ENCODE measurements at regions not wholly inside any gene's neighbourhood (a gene's known extent, or its start where the extent isn't known, plus 50 kb on each side); places are given as distances from the start of the nearest gene placed in this dataset.
"Not testable (repeated sequence)": the region's sequence is repeated elsewhere in the genome, so short reads cannot be mapped to it uniquely, and the experiment has no call there.

DNA sequence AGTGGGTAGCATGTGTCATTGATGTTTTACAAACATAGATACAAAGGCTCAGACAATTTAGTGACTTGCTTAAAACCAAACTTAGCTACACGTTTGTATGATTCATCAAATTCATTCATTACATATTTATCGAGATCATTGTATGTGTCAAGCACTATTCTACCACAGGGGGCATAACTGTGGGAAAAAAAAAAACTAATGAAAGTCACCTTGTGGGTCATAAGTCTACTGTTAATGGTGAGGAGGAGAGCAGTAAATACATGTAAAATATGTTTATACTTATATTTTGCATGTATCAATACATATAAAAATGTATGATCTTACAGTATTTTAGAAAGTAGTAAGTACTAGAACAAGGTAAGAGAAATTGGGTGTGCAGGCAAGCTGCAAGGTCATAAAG is 933.8 kb downstream of the IPMK start:
- no peaks in the 10 kb centered on the region for H3K4me1 ChIP-seq
- H3K9me3 ChIP-seq (replicated peaks), result no peaks in the 10 kb centered on the region
- intact Hi-C loops (cut with micrococcal nuclease), result no loop called here
- no peak overlapping the region for H3K4me3 ChIP-seq
- no peak overlapping the region for H3K27ac ChIP-seq (replicated peaks)
- no peaks in the 10 kb centered on the region for H3K36me3 ChIP-seq
- no peaks in the 10 kb centered on the region for H3K27me3 ChIP-seq (ENCODE audit: low read depth)
- no peak for DNase-seq
- TF ChIP-seq, protein P1, sequence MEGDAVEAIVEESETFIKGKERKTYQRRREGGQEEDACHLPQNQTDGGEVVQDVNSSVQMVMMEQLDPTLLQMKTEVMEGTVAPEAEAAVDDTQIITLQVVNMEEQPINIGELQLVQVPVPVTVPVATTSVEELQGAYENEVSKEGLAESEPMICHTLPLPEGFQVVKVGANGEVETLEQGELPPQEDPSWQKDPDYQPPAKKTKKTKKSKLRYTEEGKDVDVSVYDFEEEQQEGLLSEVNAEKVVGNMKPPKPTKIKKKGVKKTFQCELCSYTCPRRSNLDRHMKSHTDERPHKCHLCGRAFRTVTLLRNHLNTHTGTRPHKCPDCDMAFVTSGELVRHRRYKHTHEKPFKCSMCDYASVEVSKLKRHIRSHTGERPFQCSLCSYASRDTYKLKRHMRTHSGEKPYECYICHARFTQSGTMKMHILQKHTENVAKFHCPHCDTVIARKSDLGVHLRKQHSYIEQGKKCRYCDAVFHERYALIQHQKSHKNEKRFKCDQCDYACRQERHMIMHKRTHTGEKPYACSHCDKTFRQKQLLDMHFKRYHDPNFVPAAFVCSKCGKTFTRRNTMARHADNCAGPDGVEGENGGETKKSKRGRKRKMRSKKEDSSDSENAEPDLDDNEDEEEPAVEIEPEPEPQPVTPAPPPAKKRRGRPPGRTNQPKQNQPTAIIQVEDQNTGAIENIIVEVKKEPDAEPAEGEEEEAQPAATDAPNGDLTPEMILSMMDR (IDR thresholded peaks at IDR 0.05; ENCODE audit: borderline replicate concordance), result no peak

DNA sequence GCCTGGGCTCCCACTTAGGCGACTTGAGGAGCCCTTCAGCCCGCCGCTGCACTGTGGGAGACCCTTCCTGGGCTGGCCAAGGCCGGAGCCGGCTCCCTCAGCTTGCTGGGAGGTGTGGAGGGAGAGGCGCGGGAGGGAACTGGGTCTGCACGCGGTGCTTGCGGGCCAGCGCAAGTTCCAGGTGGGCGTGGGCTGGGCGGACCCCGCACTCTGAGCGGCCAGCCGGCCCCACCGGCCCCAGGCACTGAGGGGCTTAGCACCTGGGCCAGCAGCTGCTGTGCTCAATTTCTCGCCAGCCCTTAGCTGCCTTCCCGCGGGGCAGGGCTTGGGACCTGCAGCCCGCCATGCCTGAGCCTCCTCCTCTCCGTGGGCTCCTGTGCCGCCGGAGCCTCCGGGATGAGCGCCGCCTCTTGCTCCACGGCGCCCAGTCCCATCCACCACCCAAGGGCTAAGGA is 946.3 kb downstream of the IPMK start:
- H3K4me3 ChIP-seq; intact Hi-C loops (cut with micrococcal nuclease); DNase-seq; H3K9me3 ChIP-seq (replicated peaks); H3K27ac ChIP-seq (replicated peaks); H3K27me3 ChIP-seq (ENCODE audit: low read depth); H3K4me1 ChIP-seq; H3K36me3 ChIP-seq: not testable (repeated sequence)

DNA sequence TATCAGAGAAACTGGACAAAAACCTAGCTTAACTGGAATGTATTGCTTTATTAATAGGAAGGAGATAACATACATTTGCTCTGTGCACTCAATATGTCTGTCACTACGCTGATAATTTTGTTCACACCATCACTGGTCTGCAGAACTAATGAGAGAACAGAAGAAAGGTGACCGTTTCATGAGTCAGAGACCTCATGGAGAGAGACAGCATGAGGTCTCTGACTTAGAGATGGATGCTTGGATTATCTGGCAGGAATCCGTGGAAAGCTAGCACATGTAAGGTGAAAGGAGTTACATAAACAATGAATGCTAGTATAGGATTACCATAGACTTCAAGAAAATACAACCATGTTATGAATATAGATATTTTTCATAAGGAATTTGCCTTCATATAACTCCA is 947.3 kb downstream of the IPMK start:
- TF ChIP-seq, protein P1 (IDR thresholded peaks at IDR 0.05; ENCODE audit: borderline replicate concordance), result no peak
- Histone ChIP-seq H3K4me3 (no peak overlapping the region), H3K27ac (replicated peaks) (no peak overlapping the region), H3K4me1 (no peaks in the 10 kb centered on the region), H3K9me3 (replicated peaks) (no peaks in the 10 kb centered on the region), H3K36me3 (no peaks in the 10 kb centered on the region), H3K27me3 (ENCODE audit: low read depth) (no peaks in the 10 kb centered on the region)
- DNase-seq, result no peak
- intact Hi-C loops (cut with micrococcal nuclease), result no loop called here

DNA sequence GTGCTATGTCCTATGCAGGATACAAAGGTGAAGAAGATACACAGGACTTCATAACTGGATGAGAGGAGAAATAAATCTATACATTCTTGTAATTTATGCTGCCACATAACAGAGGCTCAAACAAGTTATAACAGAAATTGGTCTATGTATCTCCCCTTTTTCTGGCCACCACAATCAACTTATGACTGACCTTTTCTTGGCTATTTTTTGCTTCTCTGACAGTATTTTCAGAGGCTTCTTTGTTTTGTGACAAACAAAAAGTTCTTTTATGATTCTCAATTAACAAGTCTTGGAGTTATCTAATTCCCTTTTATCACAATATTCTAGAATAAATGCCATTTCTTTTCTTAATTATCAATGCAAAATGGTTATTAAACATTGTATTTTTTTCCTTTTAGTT is 953.0 kb upstream of the ZWINT start:
- TF ChIP-seq, protein P1 (IDR thresholded peaks at IDR 0.05; ENCODE audit: borderline replicate concordance), result no peak
- Histone ChIP-seq H3K4me3 (no peak overlapping the region), H3K4me1 (no peaks in the 10 kb centered on the region), H3K9me3 (replicated peaks) (no peaks in the 10 kb centered on the region), H3K36me3 (no peaks in the 10 kb centered on the region), H3K27me3 (ENCODE audit: low read depth) (no peaks in the 10 kb centered on the region), H3K27ac (replicated peaks) (no peak overlapping the region)
- intact Hi-C loops (cut with micrococcal nuclease), result no loop called here
- no peak for DNase-seq

DNA sequence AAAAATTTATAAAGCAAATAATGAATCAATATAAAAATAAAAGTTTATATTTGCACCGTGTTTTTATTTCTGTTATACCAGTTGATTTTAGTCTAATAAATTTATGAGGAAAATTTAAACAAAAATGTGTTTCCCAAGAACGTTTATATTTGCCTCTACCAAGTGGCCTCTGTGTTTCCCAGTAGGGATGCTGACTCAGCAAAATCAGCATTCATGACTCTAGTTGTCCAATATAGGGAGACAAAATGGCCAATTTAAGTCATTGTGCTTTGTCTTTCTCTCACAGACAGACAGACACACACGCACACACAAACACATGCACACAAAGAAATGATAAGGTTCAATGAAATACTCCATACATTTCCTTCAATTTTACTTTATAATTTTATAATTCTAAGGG is 942.5 kb upstream of the ZWINT start:
- H3K4me1 ChIP-seq, result no peaks in the 10 kb centered on the region
- no peak for DNase-seq
- H3K36me3 ChIP-seq, result no peaks in the 10 kb centered on the region
- H3K9me3 ChIP-seq (replicated peaks), result no peaks in the 10 kb centered on the region
- intact Hi-C loops (cut with micrococcal nuclease), result no loop called here
- TF ChIP-seq, protein P1 (IDR thresholded peaks at IDR 0.05; ENCODE audit: borderline replicate concordance), result no peak
- H3K4me3 ChIP-seq, result no peak overlapping the region
- no peak overlapping the region for H3K27ac ChIP-seq (replicated peaks)
- no peaks in the 10 kb centered on the region for H3K27me3 ChIP-seq (ENCODE audit: low read depth)

DNA sequence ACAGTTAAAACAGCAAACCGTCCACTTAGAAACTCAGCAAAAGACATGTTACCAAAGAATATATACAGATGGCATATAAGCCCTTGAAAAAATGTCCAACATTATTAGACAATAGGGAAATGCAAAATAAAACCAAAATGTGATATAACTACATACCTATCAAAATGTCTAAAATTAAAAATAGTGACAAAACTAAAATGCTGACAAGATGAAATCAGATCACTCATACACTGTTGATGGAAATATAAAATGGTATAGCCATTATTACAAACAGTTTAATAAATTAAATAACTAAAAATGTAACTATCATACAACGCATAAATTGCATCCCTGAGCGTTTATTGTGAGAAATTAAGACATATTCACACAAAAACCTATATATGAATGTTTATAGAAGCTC is 939.7 kb upstream of the ZWINT start:
- TF ChIP-seq, protein P1 (IDR thresholded peaks at IDR 0.05; ENCODE audit: borderline replicate concordance), result no peak
- Histone ChIP-seq H3K36me3 (no peaks in the 10 kb centered on the region), H3K4me1 (no peaks in the 10 kb centered on the region), H3K27me3 (ENCODE audit: low read depth) (no peaks in the 10 kb centered on the region), H3K9me3 (replicated peaks) (no peaks in the 10 kb centered on the region), H3K4me3 (no peak overlapping the region), H3K27ac (replicated peaks) (no peak overlapping the region)
- intact Hi-C loops (cut with micrococcal nuclease), result no loop called here
- DNase-seq, result no peak

Measured in left ventricle myocardium inferior (tissue), 1 donor.